ENCODE measurements at regions not wholly inside any gene's neighbourhood (a gene's known extent, or its start where the extent isn't known, plus 50 kb on each side); places are given as distances from the start of the nearest gene placed in this dataset.

- no peak for TF ChIP-seq CTCF (conservative IDR thresholded peaks at IDR 0.05 in 1 of 2, IDR thresholded peaks at IDR 0.05 in 1 of 2; ENCODE audit: low read depth in 1 of 2, low read length in 2 of 2)
- TF ChIP-seq EZH2 (IDR thresholded peaks at IDR 0.05; ENCODE audit: low read length, missing control alignments): no peak
Observed at GRCh38 chr2:30374380-30374779, 72.7 kb upstream of the LCLAT1 start.
